ENCODE measurements at regions not wholly inside any gene's neighbourhood (a gene's known extent, or its start where the extent isn't known, plus 50 kb on each side); places are given as distances from the start of the nearest gene placed in this dataset.
"Not testable (repeated sequence)": the region's sequence is repeated elsewhere in the genome, so short reads cannot be mapped to it uniquely, and the experiment has no call there.

GRCh38 chr7:119713606-119714005 lies 559.4 kb upstream of the KCND2 start:
- no peak for DNase-seq (ENCODE audit: low spot score)

- DNase-seq (ENCODE audit: low spot score), result no peak
These were observed 552.4 kb upstream of the KCND2 start for GRCh38 chr7:119720541-119720940.

GRCh38 chr7:119724041-119724792 lies 548.8 kb upstream of the KCND2 start:
- DNase-seq (ENCODE audit: low spot score), result no peak

- DNase-seq (ENCODE audit: low spot score), result no peak
These were observed 539.7 kb upstream of the KCND2 start for GRCh38 chr7:119733127-119733879.

GRCh38 chr7:119737390-119737789 lies 535.6 kb upstream of the KCND2 start:
- no peak for DNase-seq (ENCODE audit: low spot score)

GRCh38 chr7:119745280-119745679 lies 527.7 kb upstream of the KCND2 start:
- DNase-seq (ENCODE audit: low spot score), result not testable (repeated sequence)

GRCh38 chr7:119748251-119748860 lies 524.6 kb upstream of the KCND2 start:
- DNase-seq (ENCODE audit: low spot score), result no peak

- DNase-seq (ENCODE audit: low spot score), result no peak
These were observed 524.0 kb upstream of the KCND2 start for GRCh38 chr7:119748991-119749390.

GRCh38 chr7:119756687-119757086 lies 516.3 kb upstream of the KCND2 start:
- DNase-seq (ENCODE audit: low spot score), result no peak

GRCh38 chr7:119758254-119758653 lies 514.7 kb upstream of the KCND2 start:
- no peak for DNase-seq (ENCODE audit: low spot score)

GRCh38 chr7:119761776-119762175 lies 511.2 kb upstream of the KCND2 start:
- DNase-seq (ENCODE audit: low spot score), result no peak

GRCh38 chr7:119782286-119782685 lies 490.7 kb upstream of the KCND2 start:
- no peak for DNase-seq (ENCODE audit: low spot score)

GRCh38 chr7:119783799-119784198 lies 489.2 kb upstream of the KCND2 start:
- DNase-seq (ENCODE audit: low spot score), result no peak

- no peak for DNase-seq (ENCODE audit: low spot score)
These were observed 470.8 kb upstream of the KCND2 start for GRCh38 chr7:119802147-119802546.

- DNase-seq (ENCODE audit: low spot score), result no peak
These were observed 447.8 kb upstream of the KCND2 start for GRCh38 chr7:119825091-119825655.

GRCh38 chr7:119826547-119826946 lies 446.4 kb upstream of the KCND2 start:
- DNase-seq (ENCODE audit: low spot score), result no peak

- DNase-seq (ENCODE audit: low spot score), result no peak
These were observed 434.5 kb upstream of the KCND2 start for GRCh38 chr7:119838444-119838843.

- no peak for DNase-seq (ENCODE audit: low spot score)
These were observed 430.6 kb upstream of the KCND2 start for GRCh38 chr7:119842337-119842736.

- DNase-seq (ENCODE audit: low spot score), result no peak
These were observed 430.2 kb upstream of the KCND2 start for GRCh38 chr7:119842786-119843185.

GRCh38 chr7:119861385-119861784 lies 411.6 kb upstream of the KCND2 start:
- no peak for DNase-seq (ENCODE audit: low spot score)

- no peak for DNase-seq (ENCODE audit: low spot score)
These were observed 404.6 kb upstream of the KCND2 start for GRCh38 chr7:119868387-119868786.

- DNase-seq (ENCODE audit: low spot score), result no peak
These were observed 393.1 kb upstream of the KCND2 start for GRCh38 chr7:119879835-119880234.

GRCh38 chr7:119886007-119886406 lies 387.0 kb upstream of the KCND2 start:
- no peak for DNase-seq (ENCODE audit: low spot score)
